Head of caudate nucleus (tissue), 42 donors: ENCODE measurements at regions not wholly inside any gene's neighbourhood (a gene's known extent, or its start where the extent isn't known, plus 50 kb on each side); places are given as distances from the start of the nearest gene placed in this dataset.
"Not testable (repeated sequence)": the region's sequence is repeated elsewhere in the genome, so short reads cannot be mapped to it uniquely, and the experiment has no call there.

ENCODE experiments used
- DNase-seq, 42 donors: peaks; one replicate each; pipeline versions ENCODE4 v3.0.0 to v3.0.0-alpha.2; 2020 to 2021; ENCODE audit warnings: mixed read lengths in 7 of 42
- intact Hi-C: fragments of 100-400 bp; cut with DNase I; formaldehyde crosslinking; loops from one replicate; pipeline ENCODE4 v1.15.0; 2022

DNA sequence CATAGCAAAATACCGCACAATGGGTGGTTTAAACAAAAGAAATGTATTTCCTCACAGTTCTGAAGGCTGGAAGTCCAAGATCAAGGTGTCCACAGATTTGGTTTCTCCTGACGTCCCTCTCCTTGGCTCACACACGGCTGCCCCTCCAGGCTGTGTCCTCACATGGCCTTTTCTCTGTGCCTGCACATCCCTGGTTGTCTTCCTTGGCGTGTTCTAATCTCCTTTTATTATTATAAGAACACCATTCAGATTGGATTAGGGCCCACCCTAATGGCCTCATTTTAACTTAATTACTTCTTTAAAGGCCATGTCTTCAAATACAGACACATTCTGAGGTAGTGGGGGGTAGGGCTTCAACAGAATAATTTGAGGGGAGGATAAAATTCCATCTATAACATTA is 87.9 kb downstream of the FZD1 start:
- intact Hi-C loops = no loop called here
- DNase-seq = no peak

DNA sequence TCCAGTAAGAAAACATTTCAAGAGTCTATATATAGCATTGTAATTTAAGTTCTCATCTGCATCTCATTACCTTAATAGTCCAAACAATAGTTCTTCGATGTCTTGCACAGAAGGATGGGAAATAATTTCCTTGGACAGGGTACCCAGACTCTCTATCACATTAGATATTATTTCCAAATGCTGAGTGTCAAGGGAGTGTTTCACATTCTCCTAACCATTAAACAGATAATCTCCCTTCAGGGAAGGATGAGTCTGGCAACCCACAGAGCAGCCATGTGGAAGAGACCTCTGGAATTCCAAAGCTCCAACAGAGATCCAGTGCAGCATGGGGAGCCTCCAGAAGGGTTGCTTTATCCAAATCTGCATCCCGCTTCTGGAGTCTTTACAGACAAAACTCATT is 89.6 kb downstream of the FZD1 start:
- no peak for DNase-seq
- intact Hi-C loops = no loop called here

DNA sequence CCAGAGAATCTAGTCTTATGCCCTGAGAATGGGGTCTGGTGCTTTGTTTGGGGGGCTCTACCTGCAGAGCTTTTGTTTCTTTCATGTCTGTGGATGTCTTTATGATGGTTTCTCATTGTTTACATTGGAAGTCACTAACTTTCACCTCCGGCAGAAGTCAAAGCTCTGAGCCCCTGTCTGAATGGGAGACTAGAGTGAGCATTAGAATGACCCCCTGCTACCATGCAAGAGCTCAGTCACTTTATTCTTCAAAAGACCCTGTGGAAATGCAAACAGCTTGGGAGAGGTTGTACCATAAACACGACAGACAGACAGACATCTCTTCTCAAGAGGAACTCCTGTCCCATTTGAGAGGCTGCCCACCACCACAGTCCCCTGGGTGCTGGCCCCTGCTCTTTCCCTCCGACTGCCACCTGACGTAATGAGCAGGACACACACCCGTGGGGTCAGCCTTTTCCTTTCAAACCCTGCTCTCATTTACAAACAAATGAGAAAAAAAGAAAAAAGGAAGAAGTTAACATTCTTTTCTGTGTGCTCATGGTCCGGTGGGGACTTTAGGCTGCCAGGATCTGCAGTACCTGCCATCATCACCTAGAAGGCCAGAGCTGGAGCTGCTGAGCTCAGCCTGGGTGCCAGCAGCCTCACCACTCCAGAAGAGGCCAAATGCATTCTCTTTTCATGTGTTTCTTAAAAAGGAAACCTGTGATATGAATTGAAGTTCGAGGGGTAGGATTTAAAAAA is 91.6 kb downstream of the FZD1 start:
- DNase-seq = no peak
- intact Hi-C loops = no loop called here

DNA sequence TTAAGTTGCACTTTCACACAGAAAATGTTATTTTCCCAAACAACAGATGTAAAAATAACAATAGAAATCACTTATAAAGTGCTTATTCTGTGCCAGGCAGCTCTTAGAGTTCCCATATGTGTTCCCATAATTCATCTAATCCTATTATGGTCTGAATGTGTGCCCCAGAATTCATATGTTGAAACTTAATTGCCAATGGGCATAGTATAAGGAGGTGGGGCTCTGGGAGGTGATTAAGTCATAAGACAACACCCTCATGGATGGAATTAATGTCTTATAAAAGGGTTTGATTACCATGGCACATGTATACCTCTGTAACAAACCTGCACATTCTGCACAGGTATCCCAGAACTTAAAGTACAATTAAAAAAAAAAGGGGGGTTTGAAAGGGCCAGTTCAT is 92.7 kb downstream of the FZD1 start:
- DNase-seq = no peak
- intact Hi-C loops = no loop called here

DNA sequence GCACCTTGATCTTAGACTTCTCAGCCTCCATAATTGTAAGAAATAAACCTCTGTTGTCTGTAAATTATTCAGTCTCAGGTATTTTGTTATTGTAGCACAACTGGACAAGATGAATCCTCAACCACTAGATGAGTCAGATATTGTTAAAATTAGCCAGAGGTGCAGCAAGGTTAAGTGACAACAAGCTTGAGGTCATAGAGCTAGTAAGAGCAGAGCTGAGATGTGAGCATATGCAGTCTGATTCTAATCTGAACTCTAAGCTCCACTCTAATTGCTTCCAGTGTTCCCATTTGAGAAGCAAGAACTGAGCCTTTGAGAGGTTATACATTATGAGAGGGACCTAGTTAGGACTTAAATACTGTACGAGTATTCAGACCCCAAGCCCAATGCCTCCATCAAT is 93.1 kb downstream of the FZD1 start:
- intact Hi-C loops = no loop called here
- DNase-seq = no peak

DNA sequence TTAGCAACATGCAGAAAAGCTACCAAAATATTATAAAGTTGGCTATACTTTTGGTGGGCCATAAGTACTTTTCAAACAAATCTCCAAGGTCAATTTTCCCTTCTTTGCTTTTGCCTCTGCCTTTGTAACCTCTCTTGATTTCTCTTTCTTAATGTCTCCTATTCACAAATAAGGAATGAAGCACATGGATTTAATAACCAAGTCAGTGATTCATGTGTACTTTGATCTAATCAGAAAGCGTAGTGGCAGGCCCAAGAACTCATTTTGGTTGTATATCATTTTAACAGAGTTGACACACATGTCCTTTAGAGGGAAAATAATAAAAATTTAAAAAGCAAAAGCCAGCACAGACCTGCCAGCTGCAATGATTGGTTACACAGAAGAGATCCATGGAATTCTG is 93.7 kb downstream of the FZD1 start:
- intact Hi-C loops = no loop called here
- no peak for DNase-seq

DNA sequence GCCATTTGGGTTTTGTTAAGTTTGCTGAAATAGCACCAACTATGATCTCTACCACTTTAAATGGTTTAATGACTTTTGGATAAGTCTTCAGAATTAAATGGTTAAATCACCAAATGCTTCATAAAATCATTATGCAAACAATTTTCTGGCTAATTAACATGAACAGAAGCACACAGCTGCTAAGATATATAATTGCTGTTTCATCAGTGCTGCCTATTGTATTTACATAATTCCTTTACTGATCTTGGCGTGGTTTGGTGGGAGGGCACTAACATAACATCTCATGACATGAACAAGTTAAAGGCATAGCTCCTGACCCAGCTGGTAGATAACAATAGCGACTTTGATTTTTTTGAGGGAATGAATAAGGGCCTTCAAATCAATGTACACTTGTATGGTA is 94.1 kb downstream of the FZD1 start:
- intact Hi-C loops = no loop called here
- no peak for DNase-seq

DNA sequence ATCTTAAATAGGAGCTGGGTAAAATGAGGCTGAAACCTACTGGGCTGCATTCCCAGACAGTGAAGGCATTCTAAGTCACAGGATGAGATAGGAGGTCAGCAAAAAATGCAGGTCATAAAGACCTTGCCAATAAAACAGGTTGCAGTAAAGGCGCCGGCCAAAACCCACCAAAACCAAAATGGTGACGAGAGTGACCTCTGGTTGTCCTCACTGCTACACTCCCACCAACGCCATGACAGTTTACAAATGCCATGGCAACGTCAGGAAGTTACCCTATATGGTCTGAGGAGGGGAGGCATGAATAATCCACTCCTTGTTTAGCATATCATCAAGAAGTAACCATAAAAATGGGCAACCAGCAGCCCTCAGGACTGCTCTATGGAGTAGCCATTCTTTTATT is 100.9 kb downstream of the FZD1 start:
- DNase-seq, intact Hi-C loops: not testable (repeated sequence)

DNA sequence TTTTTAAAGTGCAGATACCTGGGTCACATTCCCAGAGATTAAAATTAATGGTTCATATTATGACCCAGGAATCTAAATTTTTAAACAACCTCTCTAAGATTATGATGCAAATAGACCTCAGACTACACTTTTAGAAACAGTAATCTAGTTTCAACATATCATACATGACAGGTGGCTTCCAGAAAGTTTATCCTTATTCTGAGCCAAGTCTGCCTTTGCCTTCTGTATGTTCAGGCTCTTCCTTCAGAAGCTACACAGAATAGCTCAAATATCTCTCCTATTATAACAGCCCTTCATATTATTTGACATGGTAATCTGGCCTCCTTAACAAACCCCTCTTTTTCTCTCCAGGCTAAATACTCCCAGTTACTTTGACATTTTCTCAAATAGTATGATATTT is 101.9 kb downstream of the FZD1 start:
- DNase-seq = no peak
- intact Hi-C loops = no loop called here

DNA sequence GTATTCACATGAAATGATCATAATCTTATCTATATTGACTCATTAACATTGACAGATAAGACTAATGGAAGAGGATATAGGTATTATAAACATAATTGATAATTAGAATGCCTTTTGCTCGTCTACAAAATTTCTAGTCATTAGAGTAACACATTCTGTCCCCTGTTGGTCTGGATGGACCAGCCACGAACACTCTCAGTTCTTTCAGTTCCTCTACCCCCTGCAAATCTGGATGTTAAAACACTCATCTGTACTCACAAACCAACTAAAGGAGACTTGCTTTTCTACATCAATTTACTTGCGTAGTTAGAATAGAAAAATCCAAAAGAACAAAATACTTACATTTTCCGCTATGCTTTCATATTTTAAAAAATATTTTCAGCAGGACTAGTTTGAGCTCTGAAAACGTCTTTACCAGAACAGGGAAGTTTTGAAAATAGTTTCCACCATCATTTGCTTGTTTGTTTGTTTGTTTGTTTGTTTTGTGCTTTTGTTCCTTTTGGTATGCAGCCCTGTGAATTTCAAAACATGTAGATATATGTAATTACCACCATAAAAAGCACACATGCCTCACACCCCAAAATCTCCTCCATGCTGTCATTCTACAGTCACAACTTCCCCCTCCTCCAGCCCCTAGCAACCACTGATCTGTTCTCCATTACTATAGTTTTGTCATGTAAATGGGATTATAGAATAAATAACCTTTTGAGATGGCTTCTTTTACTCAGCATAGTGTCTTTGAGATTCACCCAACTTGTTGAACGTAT is 103.8 kb downstream of the FZD1 start:
- no peak for DNase-seq
- intact Hi-C loops = no loop called here

DNA sequence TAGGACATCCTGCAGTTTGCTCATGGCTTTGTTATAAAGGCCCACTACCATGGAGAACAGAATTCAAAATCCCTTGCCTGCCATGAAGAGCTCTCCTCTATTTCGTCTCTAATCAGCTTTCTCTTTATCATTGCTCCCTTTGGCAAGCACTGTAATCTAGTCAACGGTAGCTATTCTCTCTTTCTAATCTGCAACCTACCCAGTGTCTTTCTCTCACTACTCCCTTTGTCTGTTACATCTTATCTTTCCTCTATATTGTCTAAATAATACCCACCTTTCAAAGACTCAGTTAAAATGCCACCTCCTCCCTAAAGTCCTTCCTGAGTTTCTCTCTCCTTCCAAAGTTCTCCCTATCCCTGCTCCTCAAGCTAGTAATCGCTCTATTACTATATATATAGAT is 108.1 kb downstream of the FZD1 start:
- DNase-seq = no peak
- intact Hi-C loops = no loop called here

DNA sequence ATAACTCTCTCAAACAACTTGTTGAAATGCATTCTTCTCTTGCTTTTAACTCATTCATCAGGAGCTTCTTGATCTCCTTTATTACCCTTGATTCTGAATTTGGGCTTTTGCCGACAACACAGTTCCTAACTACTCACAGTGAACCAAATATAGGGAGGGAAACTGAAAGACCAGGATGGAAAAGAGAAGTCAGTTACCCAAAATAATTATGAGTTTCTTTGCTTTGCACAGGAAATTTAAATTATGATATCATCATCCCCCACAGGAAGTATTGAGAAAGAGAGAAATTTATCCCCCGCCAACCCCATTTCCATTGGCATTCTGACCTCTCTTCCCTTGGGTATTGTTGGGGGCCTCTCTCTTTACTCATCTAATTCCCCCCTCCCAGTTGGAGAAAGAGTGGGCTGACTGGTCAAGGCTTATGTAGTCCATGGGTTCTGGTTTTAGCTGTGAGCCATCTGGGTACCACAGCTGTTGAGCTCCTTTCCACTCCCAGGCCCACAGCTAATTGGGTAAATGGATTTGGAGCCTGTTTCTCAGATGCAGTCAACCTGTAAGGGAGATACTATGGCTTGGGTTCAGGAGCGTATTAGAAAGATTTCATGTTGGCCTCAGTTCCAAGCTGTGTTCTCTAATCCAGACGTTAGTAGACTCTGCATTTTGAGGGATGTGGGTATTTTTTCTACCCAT is 109.0 kb downstream of the FZD1 start:
- DNase-seq = no peak
- intact Hi-C loops = no loop called here

DNA sequence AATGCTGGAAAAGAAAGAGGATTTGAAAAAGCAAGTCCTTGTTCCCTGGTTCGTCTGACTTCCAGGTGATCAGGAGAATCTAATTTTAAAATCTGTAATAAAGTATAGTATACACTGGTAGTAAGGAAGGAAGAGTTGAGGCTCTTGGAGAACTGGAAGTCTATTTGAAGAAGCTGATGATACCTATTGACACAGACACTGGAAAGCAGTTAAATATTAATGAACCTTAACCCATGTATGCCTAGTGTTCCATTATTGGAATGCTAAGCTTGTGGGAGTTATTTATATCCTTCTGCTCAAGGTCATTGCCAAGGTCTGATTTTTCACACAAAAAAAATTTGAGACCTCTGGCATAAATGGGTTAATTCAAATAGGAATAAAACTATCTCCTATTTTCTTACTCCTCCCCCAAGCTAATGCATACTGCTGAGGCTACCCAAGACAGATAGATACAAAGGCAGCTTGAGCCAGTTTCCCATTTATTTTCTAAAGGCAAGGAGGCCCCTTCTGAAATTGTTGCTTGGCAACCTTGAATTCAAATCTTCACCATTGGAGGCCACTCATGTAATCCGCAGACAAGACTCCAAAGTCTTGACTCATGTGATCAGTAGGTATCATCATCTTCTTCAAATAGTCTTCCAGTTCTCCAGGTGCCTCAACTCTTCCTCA is 110.2 kb downstream of the FZD1 start:
- no peak for DNase-seq
- intact Hi-C loops = no loop called here

DNA sequence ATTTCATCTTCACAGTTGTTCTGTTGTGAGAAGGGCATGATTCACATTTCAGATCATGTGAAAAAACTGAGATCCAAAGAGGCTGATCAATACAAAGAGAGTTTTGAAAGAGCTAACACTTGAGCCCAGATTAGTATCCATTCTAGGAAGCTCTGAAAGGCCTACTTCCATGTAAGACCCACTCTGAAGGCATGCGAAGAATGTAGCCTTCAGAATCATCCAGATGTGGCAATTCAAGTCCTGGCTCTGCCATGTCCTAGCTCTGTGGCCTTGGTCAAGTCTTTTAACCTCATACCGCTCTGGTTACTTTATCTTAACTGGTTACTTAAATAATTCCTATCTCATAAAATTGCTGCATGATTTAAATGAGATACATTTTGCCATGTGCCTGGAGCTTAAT is 111.1 kb downstream of the FZD1 start:
- intact Hi-C loops = no loop called here
- DNase-seq = no peak

DNA sequence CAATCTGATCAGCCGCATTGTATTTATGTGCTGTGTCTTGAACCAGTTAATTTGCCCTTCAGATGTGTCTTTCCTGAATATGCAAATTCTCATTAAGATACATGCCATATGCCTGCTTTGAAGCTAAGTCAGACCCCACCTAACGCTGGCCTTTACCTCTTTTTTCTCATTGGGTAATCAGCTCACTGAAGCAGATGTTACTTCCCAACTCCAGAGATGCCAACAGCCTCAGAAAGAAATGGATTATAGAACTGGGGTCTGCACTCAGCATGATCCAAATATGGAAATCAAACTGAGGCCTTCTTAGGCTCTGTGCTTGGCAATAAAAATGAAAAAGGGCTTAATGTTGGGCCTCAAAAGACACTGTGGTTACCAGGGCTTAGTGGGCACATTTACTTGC is 113.9 kb downstream of the FZD1 start:
- DNase-seq = no peak
- intact Hi-C loops = no loop called here

DNA sequence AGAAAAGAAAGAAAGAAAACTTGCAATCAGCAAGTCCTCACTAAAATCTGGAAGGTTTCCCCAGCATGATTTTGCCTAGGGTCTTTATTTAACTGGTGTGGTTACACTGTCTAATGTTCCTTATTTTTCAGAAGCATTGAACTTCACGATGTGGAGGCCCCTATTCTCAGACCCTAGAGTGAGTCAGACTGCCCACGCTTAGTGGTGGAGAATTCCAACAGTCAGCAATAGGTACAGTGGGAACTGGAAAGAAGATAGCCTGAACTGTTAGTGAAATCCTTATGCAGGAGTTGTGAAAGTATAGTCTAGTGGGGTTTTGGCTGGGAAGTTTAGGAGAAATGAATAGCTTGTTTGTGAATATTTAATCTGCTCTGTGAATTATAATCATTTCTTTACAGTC is 115.0 kb downstream of the FZD1 start:
- no peak for DNase-seq
- intact Hi-C loops = no loop called here

DNA sequence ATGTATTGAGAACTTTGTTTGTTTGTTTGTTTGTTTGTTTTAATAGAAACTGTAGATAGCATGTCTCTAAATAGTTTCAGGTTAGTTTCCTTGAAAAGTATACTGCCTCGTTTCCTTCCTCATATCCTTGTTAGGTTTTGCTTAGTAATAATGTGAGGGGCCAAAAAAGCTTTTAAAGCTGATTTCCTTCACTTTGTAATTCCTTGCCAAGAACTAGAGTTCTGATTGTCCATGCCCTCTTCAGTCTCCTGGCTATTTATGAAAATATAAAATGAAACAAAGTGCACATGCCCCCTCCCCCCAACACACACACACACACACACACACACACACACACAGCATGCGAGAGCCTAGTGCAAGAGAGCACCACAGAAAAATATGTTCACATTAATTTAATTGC is 115.8 kb downstream of the FZD1 start:
- DNase-seq = no peak
- intact Hi-C loops = no loop called here

DNA sequence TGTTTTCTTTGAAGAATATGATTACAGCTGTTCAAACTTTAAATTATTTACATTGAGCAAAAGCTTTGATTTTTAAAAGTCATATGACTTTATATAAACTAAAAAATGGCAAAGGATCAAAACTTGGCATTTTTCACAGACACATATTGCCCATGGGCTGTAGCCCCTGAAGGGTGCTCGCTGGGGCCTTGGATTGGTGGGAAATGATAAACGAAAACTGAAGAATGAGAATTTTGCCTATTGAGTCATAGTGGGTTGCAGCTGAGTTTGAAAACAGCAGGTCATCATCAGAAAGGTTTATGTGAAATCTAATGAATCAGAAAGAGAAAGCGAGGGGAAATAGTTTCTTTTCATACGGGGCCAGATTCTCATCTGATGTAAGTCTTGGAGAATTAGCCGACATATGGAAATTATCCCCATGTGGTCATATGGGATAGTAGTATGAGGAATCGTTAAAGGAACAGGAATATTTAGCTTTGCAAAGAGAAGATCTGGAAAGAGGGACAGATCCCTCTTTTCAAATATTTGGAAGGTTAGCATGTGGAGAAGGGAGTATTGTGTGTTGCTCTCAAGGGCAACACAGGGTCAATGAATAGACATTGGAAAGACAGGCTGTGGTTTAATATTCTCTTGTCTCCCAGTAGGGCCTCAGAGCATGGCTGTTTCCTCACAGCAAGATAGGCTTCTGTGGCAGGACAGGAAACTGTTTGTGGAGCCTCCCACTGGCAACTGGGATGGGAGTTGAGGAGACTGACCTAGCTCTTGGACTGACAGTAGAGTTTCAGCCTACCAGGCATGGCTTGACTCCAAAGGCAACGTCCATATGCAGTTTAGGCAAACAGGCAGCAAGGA is 119.0 kb downstream of the FZD1 start:
- intact Hi-C loops = no loop called here
- no peak for DNase-seq

DNA sequence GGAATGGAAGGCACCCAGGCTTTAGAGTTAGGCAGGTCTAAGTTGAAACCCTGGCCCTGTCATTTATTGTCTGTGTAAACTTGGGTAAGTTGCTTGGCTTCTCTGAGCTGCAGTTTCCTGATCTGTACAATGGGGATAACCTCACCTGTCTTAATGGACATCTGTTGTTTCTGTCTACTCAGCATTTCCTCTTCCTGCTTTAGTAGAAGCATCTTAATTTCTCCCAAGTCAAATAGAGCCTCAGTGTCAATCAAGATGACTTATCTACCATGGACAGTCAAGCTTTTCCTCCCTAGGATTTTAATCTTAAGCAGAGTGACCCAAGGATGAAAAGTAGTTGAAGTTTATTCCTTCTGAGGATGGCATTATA is 119.7 kb downstream of the FZD1 start:
- intact Hi-C loops = no loop called here

More for the DNA sequence above, 119.7 kb downstream of the FZD1 start:
- DNase-seq = no peak
